ENCODE measurements at regions not wholly inside any gene's neighbourhood (a gene's known extent, or its start where the extent isn't known, plus 50 kb on each side); places are given as distances from the start of the nearest gene placed in this dataset.

DNA sequence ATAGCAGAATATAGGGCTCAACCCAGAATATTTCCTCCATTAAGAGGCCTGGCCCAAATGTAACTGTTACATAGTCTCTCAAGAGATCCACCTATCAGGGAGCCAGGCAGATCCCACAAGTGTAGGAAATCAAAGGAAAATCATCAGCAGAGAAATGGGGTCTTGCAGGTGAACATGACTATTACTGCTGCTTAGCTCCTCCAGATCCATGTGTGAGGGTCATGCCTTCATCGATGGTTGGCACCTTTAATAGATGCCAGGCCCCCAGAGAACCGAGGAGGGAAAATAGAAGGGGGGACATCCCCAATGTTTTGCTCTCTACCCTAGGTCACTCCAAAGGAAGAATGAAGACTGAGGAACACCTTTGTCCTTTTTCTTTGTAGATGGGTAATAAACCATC, 1029.9 kb upstream of the CADM2 start:
- Histone ChIP-seq H3K4me1 (ENCODE audit: control insufficient read depth in 1 of 2, insufficient read depth in 2 of 2, low read length in 2 of 2) (no peaks in the 10 kb centered on the region), H2AFZ (ENCODE audit: low read depth, low read length, poor library complexity, severe bottlenecking) (no peak overlapping the region), H4K20me1 (ENCODE audit: insufficient read depth) (no peaks in the 10 kb centered on the region), H3K4me2 (ENCODE audit: low read length) (no peak overlapping the region), H3K9me2 (ENCODE audit: insufficient read depth) (no peaks in the 10 kb centered on the region), H3K9ac (ENCODE audit: low read length) (no peak overlapping the region), H3K36me3 (ENCODE audit: control insufficient read depth in 1 of 2, insufficient read depth in 2 of 2, low read length in 2 of 2) (no peaks in the 10 kb centered on the region), H3K27me3 (ENCODE audit: insufficient read depth, low read length) (no peaks in the 10 kb centered on the region), H3K79me2 (ENCODE audit: insufficient read depth, low read length) (no peaks in the 10 kb centered on the region), H3K4me3 (replicated peaks in 1 of 2; ENCODE audit: low read depth in 1 of 2, low read length in 2 of 2) (no peak overlapping the region), H3K27ac (ENCODE audit: low read depth, low read length) (no peak overlapping the region), H3K9me3 (ENCODE audit: control insufficient read depth in 1 of 2, insufficient read depth in 1 of 2, low read depth in 1 of 2, low read length in 2 of 2) (peaks cover 13 to 28% of the 10 kb centered on the region in 2 experiments; a peak in 3 of 4 replicates)
- ATAC-seq: no peak
- POLR2A ChIA-PET: no interaction called here
- BruUV-seq (replicated peaks): no TSS peak
- intact Hi-C loops (cut with micrococcal nuclease): no loop called here
- TF ChIP-seq, protein P1, sequence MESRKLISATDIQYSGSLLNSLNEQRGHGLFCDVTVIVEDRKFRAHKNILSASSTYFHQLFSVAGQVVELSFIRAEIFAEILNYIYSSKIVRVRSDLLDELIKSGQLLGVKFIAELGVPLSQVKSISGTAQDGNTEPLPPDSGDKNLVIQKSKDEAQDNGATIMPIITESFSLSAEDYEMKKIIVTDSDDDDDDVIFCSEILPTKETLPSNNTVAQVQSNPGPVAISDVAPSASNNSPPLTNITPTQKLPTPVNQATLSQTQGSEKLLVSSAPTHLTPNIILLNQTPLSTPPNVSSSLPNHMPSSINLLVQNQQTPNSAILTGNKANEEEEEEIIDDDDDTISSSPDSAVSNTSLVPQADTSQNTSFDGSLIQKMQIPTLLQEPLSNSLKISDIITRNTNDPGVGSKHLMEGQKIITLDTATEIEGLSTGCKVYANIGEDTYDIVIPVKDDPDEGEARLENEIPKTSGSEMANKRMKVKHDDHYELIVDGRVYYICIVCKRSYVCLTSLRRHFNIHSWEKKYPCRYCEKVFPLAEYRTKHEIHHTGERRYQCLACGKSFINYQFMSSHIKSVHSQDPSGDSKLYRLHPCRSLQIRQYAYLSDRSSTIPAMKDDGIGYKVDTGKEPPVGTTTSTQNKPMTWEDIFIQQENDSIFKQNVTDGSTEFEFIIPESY (IDR thresholded peaks at IDR 0.05; ENCODE audit: extremely low read depth, insufficient replicate concordance, low read length): no peak
- no peak for TF ChIP-seq JUND (IDR thresholded peaks at IDR 0.05)
- no peak for TF ChIP-seq TCF7L2 (IDR thresholded peaks at IDR 0.05; ENCODE audit: borderline replicate concordance, extremely low read depth, insufficient read depth, insufficient read length)
- no peak for TF ChIP-seq SRF (IDR thresholded peaks at IDR 0.05; ENCODE audit: low read depth)
- TF ChIP-seq POLR2AphosphoS5 (IDR thresholded peaks at IDR 0.05; ENCODE audit: low read depth, low read length): no peak
- TF ChIP-seq CEBPB (IDR thresholded peaks at IDR 0.05; ENCODE audit: low read depth): no peak
- TF ChIP-seq FOSL1 (IDR thresholded peaks at IDR 0.05; ENCODE audit: low read depth): no peak
- no peak for TF ChIP-seq ZFX (IDR thresholded peaks at IDR 0.05)
- no peak for TF ChIP-seq ZNF274 (IDR thresholded peaks at IDR 0.05; ENCODE audit: low read depth, low read length)
- TF ChIP-seq POLR2A (IDR thresholded peaks at IDR 0.05; ENCODE audit: borderline replicate concordance, extremely low read depth, insufficient read depth, insufficient read length): no peak
- no peak for TF ChIP-seq CBX3 (IDR thresholded peaks at IDR 0.05; ENCODE audit: low read depth)
- TF ChIP-seq, protein P2, sequence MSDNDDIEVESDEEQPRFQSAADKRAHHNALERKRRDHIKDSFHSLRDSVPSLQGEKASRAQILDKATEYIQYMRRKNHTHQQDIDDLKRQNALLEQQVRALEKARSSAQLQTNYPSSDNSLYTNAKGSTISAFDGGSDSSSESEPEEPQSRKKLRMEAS (IDR thresholded peaks at IDR 0.05): no peak
- TF ChIP-seq, protein P3, sequence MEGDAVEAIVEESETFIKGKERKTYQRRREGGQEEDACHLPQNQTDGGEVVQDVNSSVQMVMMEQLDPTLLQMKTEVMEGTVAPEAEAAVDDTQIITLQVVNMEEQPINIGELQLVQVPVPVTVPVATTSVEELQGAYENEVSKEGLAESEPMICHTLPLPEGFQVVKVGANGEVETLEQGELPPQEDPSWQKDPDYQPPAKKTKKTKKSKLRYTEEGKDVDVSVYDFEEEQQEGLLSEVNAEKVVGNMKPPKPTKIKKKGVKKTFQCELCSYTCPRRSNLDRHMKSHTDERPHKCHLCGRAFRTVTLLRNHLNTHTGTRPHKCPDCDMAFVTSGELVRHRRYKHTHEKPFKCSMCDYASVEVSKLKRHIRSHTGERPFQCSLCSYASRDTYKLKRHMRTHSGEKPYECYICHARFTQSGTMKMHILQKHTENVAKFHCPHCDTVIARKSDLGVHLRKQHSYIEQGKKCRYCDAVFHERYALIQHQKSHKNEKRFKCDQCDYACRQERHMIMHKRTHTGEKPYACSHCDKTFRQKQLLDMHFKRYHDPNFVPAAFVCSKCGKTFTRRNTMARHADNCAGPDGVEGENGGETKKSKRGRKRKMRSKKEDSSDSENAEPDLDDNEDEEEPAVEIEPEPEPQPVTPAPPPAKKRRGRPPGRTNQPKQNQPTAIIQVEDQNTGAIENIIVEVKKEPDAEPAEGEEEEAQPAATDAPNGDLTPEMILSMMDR (IDR thresholded peaks at IDR 0.05 in 2 of 3, conservative IDR thresholded peaks at IDR 0.05 in 1 of 3; ENCODE audit: borderline replicate concordance in 1 of 3, insufficient read depth in 1 of 3, low read depth in 2 of 3, low read length in 2 of 3): no peak
- no peak for TF ChIP-seq SP1 (IDR thresholded peaks at IDR 0.05; ENCODE audit: low read depth)
- TF ChIP-seq ELF1 (IDR thresholded peaks at IDR 0.05; ENCODE audit: borderline replicate concordance, low read depth): no peak
- TF ChIP-seq EGR1 (IDR thresholded peaks at IDR 0.05; ENCODE audit: low read depth): no peak
- TF ChIP-seq, protein P4, sequence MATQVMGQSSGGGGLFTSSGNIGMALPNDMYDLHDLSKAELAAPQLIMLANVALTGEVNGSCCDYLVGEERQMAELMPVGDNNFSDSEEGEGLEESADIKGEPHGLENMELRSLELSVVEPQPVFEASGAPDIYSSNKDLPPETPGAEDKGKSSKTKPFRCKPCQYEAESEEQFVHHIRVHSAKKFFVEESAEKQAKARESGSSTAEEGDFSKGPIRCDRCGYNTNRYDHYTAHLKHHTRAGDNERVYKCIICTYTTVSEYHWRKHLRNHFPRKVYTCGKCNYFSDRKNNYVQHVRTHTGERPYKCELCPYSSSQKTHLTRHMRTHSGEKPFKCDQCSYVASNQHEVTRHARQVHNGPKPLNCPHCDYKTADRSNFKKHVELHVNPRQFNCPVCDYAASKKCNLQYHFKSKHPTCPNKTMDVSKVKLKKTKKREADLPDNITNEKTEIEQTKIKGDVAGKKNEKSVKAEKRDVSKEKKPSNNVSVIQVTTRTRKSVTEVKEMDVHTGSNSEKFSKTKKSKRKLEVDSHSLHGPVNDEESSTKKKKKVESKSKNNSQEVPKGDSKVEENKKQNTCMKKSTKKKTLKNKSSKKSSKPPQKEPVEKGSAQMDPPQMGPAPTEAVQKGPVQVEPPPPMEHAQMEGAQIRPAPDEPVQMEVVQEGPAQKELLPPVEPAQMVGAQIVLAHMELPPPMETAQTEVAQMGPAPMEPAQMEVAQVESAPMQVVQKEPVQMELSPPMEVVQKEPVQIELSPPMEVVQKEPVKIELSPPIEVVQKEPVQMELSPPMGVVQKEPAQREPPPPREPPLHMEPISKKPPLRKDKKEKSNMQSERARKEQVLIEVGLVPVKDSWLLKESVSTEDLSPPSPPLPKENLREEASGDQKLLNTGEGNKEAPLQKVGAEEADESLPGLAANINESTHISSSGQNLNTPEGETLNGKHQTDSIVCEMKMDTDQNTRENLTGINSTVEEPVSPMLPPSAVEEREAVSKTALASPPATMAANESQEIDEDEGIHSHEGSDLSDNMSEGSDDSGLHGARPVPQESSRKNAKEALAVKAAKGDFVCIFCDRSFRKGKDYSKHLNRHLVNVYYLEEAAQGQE (IDR thresholded peaks at IDR 0.05; ENCODE audit: low read depth): no peak
- TF ChIP-seq RAD21 (IDR thresholded peaks at IDR 0.05; ENCODE audit: low read depth): no peak
- no peak for TF ChIP-seq SIN3A (IDR thresholded peaks at IDR 0.05; ENCODE audit: low read depth)
- TF ChIP-seq EZH2phosphoT487 (IDR thresholded peaks at IDR 0.05; ENCODE audit: borderline replicate concordance): no peak
- CTCF ChIA-PET: no interaction called here
- RAD21 ChIA-PET (ENCODE audit: low non-redundant PET in 1 of 2, low total read pairs in 2 of 2, uncharacterized antibody in 2 of 2, unreplicated experiment in 2 of 2): no interaction called here
- DNase-seq (ENCODE audit: low read depth, low spot score): no peak
